ENCODE measurements at regions not wholly inside any gene's neighbourhood (a gene's known extent, or its start where the extent isn't known, plus 50 kb on each side); places are given as distances from the start of the nearest gene placed in this dataset.

- no peak for TF ChIP-seq POLR2A (conservative IDR thresholded peaks at IDR 0.05)
- no peak for TF ChIP-seq CREB3 (tag; conservative IDR thresholded peaks at IDR 0.05; ENCODE audit: low read depth)
- no peak for TF ChIP-seq MIER1 (IDR thresholded peaks at IDR 0.05; ENCODE audit: low read depth)
- no peak for TF ChIP-seq ZNF76 (CRISPR knock-in tag; IDR thresholded peaks at IDR 0.05; ENCODE audit: borderline replicate concordance)
- no peak for TF ChIP-seq USF2 (CRISPR knock-in tag; IDR thresholded peaks at IDR 0.05)
- TF ChIP-seq COPS2 (conservative IDR thresholded peaks at IDR 0.05) = no peak
Observed at GRCh38 chr9:86664603-86665002, 282.7 kb downstream of the GAS1 start.

Measured in K562 (cell line).